ENCODE measurements at regions not wholly inside any gene's neighbourhood (a gene's known extent, or its start where the extent isn't known, plus 50 kb on each side); places are given as distances from the start of the nearest gene placed in this dataset.

DNA sequence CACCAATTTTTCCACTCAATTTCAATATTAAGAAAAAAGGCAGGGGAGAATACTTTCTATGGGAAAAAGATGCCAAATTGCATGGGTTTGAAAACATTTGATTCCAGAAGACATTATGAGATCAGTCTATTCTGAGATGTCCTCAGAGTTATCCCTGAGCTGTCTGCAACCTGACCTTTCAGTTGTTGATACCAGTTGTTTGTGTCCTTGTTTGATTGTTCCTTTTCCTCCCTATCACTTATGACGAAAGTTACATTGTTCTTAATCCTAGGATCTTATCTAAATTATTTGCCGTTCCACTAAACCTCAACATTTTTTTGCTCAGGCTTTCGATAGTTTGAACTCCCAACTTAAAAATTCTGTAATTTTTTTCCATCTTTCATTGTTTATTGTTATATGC lies 336.3 kb upstream of the NOVA1 start:
- no peak for DNase-seq

DNA sequence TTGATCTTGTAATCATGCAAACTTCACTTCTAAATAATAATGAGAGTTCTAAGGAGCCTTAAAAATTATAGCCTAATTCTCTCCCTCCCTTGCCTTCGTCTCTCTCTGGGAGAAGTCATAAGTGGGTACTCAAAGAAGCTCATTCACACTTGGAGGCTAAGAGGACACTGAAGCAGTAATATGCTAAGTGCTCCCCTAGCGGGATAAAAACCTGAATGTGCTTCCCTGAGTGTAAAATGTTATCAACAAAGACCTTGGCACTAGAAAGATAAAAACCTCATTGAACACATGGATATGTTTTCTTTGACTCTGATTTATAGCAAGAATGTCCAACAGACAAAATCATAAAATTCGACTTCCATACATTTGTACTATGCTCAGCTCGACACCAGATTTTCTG lies 337.9 kb upstream of the NOVA1 start:
- DNase-seq, result no peak

DNA sequence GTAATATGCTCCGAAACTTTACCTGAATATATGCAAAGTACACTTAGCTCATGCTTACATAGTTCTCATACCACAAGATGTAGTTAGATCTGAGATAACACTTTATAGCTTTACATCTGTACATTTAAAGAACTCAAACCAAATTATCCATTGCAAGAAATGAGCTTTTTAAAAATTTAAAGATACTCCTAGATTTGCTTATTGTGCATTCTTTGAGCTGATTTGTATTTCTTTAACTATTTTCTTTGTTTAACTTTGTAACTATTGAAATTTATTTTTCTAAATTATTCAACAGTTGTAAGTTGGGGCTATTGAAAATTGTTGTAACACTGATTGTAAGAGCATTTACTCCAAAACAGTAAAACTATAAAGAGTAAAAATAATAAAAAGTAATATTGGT lies 340.2 kb upstream of the NOVA1 start:
- no peak for DNase-seq

DNA sequence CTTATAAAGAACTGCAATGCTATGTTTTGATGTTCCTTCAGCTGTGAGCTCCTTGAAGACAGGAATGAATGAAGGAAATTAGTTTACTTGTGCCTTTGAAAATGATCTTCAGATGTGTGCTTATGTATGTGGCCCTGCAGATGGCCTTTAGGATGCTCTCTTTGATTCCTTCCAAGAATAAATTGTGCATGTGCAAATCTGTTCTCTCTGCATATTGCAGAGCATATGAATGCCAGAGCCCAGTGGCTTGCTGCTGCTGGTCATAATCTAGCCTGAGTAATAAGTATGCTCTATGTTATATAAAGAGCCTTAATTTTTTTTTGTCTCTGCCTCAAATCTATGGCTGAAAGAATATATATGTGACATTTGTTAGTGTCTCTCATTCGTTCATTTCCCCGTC lies 341.9 kb upstream of the NOVA1 start:
- no peak for DNase-seq

DNA sequence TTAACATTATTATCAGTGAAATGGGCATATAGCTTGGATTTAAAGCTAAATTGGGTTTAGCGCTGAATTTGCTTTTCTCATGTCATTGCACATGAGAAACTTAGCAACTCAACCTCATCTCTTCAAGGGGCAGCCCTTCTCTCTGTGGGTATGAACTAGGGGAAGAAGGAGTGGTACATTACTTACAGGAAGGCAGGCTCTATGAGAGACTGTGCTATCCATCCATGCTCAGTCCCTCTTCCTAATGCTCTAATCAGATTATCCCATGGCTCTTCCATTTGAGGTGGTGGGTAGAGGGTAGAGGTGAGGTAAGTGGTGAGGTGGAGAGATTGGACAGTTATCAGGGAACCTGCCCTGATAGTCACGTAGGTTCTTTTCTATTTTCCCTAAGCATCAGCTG lies 343.7 kb upstream of the NOVA1 start:
- no peak for DNase-seq

DNA sequence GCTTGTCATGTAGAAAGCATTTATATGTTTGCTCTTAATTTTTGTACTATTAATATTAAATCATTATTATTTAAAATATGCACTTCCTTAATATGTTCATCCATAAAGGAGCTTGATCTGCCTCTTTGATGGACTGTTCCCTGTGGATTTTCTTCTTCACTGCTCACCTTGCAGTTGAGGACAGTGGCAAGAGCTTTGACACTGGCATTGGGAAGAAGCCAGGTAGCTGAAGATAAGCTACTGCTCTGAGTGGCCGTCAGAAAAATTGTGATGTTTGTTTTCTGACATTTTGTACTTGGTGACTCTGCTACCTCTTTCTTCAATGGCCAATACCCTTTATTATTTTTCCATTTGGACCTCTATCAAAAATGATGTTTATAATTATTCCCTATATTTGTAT lies 349.4 kb upstream of the NOVA1 start:
- no peak for DNase-seq

DNA sequence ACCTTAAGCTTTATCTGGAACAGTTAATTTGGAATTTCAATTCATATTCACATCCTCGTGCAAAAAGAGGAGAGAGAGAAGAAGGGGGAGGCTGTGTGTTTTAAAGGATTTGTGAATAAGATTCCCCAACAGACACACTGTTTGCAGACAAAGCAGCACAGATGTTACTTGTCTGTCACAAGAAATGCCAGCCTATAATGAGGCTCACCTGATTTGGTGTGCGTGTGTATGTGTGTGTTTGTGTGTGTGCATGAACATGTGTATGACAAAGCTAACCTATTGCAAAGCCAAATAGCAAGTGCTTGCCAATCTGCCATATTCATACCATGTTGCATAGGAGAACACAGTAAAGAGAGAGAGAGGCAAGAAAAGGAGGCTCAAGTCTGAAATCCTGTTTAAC lies 361.6 kb upstream of the NOVA1 start:
- DNase-seq, result no peak

DNA sequence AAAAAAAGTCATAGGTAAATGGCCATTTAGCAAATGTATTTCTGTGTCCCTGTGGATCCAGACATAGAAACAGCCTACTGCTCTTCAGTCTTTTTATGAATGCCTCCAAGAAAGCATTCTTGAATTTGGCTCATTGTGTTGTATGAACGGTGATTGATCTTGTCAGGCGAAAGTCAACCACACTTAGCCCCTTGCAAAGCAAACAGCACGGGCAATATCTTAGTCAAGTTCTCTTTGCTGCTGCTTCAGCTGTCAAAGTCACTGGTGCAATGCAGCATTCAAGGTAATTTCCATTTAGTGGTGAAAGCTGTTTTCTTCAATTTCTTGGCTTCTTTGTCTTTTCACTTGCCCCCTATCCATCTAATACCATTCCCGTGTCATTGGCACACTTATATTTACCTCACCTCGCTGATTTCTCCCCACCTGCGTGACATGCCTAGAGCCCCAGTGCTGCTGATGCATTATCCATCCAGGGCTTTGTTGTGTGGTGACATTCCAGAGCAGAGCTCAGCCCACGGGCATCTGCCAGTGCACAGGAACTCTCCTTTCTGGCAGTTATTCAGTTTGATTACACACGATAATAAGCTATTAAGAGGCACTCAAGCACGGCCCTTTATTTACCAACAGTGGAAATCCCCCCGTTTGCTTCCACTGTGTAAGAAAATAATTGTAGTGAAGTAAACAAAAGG lies 362.3 kb upstream of the NOVA1 start:
- DNase-seq, result no peak

DNA sequence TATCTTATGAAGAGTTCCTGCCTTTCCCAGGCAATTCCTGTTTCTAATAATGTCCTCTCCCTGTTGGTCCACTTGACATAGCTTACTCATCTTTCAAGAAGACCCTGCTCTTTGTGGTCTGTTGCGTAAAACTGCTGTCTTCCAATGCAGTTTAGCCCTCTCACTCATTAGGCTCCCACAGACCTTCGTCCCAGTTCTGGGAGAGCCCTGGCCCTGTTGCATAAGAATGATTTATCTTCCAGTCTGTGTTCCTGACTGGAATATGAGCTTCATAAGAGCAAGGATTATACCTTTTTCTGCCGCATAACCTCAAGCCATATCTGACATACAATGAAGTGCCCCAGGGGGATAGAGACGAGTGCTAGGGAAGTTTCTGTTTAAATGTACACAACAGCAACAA lies 365.9 kb upstream of the NOVA1 start:
- peak; percentile 11 for DNase-seq

DNA sequence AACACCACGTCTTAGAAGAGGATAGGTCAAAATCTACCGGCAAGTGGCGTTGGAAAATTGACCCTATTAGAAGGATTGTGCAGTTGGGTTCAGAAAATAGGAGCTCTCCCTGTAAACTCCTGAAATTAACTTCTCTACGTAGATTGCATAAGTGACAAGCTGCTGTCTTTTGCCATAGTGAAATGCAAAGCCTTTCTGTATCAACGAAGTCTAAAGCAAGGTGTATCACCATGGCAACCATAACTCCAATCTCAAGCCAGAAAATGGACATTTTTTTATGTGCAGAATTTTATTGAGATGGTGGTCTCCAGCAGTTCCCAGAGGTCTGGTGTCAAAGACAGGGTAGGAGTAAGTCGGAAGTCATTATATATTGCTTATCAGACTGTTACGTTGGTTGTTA lies 367.7 kb upstream of the NOVA1 start:
- DNase-seq, result no peak

DNA sequence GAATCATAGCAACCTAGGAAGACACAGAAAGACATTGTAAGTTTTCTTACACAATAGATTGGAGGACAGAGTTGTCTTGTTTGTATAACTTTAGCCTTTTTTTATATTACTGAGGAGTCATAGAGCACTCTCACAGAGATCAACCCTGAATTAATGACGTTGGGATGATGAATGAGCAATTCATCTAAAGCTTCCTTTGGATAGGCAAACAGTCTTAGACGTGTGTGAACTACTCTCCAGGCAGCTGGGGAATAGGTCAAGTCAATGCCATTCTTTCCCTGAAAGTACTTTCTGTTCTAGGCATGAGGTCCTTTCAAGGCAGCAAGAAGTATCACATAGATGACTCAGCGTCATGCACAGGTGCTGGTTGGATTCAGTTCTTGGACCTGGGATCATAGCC lies 369.1 kb upstream of the NOVA1 start:
- no peak for DNase-seq

DNA sequence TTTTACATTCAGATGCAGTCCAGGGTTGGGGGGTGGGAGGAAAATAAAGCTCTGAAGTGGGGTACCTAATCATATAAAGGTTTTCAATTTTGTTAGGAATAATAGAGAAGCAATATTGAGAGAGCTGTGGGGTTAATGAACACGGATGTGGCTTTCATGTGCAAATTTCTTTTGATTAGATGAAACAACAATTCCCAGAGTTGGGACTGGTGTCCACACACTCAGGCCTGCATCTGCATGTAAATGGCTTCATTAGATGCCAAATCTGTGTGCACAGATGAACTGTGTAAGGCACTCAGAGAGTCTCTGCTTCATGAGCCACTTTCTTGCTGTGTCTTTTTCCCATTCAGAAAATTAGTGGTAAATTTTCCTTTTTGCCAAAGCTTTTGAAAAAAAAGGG lies 377.1 kb upstream of the NOVA1 start:
- DNase-seq, result no peak

DNA sequence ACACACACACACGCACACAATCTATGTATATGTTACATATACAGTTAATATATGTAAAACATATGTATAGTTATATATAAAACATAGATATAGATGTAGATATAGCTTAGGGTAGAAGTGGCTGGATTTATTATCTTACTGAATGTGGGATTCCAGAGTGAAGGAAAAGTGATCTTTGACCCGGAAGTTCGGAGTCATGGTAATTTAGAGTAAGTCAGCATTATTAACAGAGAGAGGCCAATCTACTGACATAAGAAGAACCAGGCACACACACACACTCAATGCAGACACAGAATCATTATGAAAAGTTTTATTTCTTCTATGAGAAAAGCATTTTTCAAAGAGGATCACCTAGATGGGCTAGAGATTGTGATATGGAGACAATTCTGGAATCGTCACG lies 384.2 kb upstream of the NOVA1 start:
- DNase-seq, result no peak

DNA sequence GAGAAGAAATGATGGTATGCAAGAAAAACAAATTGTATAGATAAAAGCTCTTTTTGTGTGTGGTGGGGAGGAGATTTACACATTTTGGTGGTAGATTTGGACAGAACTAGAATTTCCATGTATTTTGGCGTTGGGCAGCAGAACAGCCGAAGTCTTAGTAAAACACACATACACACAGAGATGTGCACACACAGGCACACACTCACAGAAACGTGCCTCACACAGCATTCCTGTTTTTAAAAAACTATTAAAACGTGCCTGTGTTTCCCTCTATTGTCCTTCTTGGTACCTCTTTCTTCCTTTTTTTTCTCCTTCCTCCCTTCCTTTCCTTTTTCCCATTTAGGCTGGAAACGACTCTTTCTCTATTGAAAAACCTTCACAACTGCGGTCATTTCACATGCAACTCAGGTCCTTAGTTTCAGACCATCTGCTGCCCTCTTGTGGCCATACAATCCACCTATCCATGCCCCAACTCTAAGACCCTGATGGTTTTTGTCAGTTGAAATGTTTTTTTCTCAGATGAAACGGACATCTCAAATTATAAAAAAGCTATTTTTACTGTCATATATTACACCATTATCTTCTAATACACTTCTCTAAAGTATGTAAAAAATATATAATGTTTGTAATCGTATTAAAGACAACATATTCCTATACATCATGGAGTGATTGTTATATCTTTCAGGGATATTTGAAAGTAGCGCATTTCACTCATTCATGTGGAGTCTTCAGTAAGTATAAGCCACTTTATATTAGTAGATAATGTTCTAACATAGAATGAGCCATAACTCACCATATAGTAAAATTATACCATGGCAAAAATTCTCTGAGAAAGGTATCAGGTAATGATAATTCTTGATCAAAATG lies 386.7 kb upstream of the NOVA1 start:
- DNase-seq, result peak; percentile 9

DNA sequence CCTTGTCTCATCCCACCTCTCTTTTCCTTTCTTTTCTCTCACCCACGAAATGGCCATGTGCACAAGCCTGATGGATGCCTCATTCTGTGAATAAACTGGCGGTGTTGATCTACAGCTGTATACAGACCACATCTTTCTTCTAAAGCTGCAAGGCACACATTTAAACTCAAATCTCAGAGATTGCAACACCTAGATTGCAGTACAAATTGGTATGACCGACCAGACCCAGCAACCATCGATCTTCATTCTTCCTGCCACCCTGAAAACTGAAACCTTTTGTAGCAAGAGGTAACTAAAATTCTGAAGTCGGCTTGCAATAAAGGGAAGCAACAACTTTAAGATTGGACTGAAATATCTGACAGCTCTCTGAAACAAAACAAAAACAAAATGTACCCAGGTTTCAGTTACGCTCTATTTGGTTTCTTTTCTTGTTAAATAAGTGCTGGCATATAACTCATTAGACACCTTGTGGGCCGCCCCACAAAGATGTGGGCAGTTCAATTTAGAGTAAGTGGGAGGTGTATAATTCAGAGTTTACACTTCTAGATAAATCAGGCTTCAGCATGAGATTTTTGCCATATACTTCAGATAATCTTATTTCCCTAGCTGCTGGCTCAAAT lies 390.0 kb upstream of the NOVA1 start:
- no peak for DNase-seq

DNA sequence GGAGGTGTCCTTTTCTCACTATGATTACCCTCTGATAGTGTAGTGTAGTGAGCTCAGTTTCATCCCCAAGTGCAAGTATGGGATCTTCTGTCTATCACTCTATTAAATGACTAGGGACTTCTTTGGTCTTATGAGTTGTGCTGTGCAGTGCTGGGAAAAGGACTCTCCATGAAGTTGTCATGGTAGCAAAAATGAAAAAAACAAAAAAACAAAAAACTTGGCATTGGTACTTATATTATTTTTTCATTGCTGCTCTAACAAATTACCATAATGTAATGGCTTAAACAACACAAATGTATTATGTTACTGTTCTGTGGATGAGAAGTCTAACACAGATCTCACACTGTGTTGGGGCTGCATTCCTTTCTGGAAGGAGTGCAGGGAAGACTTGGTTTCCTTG lies 393.1 kb upstream of the NOVA1 start:
- no peak for DNase-seq

DNA sequence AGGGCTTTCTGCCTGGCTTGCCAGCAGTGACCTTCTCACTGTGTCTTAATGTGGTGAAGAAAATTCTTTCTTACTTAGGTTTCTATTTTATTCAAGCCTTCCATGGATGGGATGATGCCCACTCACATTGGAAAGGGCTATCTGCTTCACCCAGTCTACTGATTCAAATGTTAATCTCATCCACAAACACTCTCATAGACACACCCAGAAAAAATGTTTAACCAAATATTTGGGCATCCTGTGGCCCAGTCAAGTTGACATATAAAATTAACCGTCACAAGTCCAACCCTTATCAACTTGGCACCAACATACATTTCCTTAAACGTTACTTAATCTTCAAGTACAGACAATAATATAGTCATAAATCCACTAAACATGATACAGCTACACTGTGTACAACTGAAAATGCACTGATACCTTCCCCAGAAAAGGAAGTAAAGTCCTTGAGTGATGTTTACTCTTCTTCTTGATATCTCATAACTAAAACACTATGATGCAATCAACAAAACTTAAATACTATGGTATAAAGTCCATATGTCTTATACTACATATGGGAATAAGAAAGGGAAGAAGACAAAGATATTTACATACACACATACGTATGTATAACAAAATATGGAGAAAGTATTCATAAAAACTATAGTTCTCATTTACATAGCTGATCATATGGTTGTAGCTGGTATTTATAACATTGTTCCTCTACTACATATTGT lies 394.7 kb upstream of the NOVA1 start:
- no peak for DNase-seq

DNA sequence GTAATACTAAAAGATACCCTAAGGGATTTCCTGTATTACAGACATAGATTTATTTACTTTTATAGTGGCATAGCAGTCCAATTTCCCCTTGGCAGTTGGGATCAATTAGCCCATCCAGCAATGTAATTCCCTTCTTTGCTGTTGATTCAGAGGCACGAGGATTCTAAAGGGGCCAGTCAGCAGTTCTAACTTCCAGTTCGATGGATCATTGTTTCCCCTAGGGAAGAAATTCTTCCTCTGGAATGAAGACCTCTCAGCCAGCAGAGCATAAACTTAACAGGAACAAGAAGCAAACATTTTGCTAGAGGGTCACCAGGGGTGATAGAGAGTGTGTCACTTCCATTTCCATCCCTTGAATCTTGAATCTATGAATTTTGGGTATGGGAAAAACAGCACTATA lies 395.7 kb upstream of the NOVA1 start:
- no peak for DNase-seq

DNA sequence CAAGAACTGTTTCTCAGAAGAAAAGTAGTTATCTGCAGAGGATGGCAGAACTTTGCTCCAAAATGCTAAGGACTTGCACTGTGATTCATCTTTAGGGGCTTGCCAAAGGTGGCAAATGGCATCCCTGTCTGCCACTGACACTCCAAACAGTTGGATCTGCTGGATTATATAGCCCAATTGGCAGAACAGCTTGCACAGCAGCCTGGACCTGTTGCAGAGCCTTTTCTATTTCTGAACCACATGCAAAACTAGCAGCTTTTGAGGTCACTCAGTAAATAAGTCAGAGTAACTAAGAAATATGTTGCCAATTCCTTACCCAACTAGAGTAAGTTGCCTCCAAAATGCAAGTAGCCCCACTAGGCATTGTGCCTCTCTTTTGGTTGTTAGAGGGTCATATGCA lies 397.5 kb upstream of the NOVA1 start:
- DNase-seq, result no peak

DNA sequence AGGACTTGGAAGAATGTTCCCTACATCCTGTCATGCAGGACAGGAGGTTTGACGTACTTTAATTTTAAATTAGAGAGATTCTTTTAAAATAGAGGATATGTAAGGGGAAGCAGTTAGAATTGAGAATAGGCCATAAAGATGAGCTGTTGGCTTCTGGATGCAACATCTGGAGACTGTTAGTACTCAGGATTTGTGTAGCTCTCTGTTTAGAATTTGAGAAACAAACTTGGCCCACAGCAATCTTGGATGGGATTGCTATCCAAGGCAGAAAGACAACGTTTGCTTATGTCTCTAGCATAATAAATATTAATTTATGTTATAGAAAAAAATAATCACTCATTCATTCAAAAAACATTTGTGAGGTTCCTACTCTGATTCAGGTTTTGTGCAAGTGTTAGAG lies 398.4 kb upstream of the NOVA1 start:
- no peak for DNase-seq

DNA sequence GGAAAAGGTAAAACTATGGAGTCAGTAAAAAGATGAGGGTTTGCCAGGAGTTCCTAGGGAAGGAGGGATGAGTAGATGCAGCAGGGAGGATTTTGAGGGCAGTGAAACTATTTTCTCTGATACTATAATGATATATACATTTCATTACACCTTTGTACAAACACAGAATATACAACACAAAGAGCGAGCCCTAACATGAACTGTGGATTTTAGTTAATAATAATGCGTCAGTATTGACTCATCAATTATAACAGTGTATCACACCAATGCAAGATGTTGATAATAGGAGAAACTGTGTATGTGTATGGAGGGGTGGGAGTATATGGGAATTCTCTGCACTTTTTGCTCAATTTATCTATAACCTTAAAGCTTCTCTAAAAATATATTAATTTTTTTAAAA lies 404.3 kb upstream of the NOVA1 start:
- no peak for DNase-seq

DNA sequence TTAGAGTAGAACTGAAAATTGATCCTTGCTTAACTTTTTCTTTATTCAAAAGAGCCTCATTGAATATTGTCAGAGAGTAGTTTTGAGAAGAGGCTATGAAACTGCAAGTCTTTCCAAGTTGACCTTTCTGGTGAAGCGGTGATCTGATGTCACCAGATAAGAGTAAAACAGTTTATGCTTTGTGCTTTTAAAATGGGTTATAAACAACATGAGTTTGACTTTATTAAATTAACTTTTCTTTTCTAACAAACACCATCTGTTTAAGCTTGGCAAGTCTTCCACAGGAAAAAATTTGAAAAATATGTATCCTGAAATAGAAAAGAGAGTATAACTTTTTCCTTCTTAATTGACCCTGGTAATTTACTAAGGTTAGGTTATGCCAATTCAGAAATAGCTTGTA lies 408.7 kb upstream of the NOVA1 start:
- DNase-seq, result no peak

DNA sequence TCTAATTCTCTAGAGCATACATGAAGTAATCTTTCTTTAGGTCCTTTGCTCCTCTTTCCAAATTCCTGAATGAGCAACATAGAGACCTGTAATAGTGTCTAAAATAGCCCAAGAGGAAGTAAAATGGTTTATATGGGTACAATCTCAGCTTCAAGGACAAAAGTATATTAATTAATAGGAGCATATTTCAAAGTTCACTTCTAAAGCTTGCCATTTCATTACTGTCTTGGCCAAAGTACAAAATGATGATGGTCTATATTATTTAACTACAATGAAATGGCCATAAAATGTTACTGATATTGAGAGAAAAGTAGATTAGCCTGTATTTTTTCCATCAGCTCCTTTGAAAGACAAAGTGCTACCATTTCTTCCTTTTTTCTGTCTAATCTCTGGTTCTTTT lies 410.4 kb upstream of the NOVA1 start:
- no peak for DNase-seq

DNA sequence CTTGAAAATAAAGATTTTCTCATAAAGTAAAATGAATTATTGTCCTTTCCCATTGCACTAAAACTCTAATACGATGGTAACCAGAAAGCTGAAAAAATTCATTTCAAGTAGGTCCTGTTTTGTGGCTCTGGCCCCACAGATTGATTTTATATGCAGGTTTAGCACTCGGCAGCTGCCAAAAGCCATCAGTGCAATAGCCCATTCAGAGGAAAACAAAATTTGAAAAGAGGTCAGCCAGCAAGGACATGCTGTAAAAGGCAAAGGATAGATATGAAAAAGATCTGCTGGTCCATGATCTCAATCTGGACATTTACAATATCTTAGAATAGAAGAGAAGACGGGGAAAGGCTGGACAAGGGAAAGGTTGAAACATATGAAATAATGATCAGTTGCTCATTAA lies 414.8 kb upstream of the NOVA1 start:
- no peak for DNase-seq
